ENCODE measurements at regions not wholly inside any gene's neighbourhood (a gene's known extent, or its start where the extent isn't known, plus 50 kb on each side); places are given as distances from the start of the nearest gene placed in this dataset.
"Not testable (repeated sequence)": the region's sequence is repeated elsewhere in the genome, so short reads cannot be mapped to it uniquely, and the experiment has no call there.

DNA sequence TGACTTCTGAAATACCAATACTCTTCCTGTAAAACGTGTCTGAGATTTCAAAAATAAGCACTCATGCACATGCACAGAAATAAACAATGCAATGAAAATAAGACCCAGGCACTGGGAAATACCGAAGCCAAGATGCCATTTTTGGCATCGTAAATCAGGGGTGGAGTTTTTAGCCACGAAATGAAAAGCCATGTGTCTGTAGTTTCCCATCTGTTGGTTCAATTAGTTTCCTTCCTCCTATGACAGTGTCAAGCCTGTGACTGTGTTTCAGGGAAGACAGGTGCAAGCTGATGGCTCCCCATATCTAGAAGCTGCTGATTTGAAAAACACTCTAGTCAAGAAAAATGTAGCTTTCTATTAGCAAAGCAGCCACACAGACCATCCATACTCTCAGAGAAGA lies 480.4 kb upstream of the CAMK1G start:
- Histone ChIP-seq H3K4me1 (no peaks in the 10 kb centered on the region), H3K4me3 (no peak overlapping the region), H3K9me3 (no peaks in the 10 kb centered on the region), H3K27me3 (ENCODE audit: low read depth) (peaks cover 5% of the 10 kb centered on the region; the same call in 1 of the 2 replicates), H3K36me3 (replicated peaks) (no peaks in the 10 kb centered on the region)
- no peak for DNase-seq (ENCODE audit: low spot score in 2 of 2)
- in situ Hi-C loops (cut with MboI; ENCODE audit: low sequenced_read_pairs), result no loop called here

DNA sequence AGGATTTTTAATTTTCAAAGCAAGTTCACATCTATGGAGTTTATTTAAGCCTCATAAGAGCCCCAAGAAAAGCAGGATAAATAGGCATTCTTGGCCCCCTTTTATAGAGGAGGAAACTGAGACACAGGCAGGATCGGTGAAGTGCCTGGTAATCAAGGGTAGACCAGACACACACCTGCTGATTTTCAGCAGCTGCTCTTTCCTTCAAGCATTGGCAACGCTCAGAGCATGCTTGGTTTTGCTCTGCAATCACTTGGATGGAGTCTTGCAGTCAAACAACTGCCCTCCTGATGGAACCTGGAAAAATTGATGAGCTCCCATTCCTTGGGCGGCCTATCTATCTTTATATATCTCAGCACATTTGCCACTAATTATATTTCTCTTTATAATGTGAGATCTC lies 478.9 kb upstream of the CAMK1G start:
- no peak for DNase-seq (ENCODE audit: low spot score in 2 of 2)
- Histone ChIP-seq H3K4me3 (no peak overlapping the region), H3K4me1 (no peaks in the 10 kb centered on the region), H3K36me3 (replicated peaks) (no peaks in the 10 kb centered on the region), H3K27me3 (ENCODE audit: low read depth) (peaks cover 5% of the 10 kb centered on the region; the same call in 1 of the 2 replicates), H3K9me3 (no peaks in the 10 kb centered on the region)
- in situ Hi-C loops (cut with MboI; ENCODE audit: low sequenced_read_pairs), result no loop called here

DNA sequence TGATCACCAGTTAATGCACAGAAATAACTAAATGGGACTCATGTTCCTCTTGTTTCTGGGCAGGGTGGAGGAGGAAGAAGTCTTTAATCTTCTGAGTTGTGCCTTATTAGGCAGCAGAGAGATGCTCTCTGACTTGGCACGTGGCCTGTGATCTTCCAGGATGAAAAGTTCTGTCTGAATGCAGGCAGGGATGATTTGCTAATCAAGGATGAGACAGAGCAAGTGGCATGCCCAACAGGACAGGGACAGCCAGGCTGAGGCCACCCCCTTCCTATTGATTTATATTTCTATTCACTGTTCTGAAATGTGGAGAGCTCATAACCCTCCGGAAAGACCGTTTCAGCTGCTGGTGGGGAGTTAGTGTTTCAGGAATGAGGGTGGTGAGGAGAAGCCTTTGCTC lies 477.8 kb upstream of the CAMK1G start:
- H3K36me3 ChIP-seq (replicated peaks), result no peaks in the 10 kb centered on the region
- H3K9me3 ChIP-seq, result no peaks in the 10 kb centered on the region
- no peak overlapping the region for H3K4me3 ChIP-seq
- peaks cover 5% of the 10 kb centered on the region; the same call in 1 of the 2 replicates for H3K27me3 ChIP-seq (ENCODE audit: low read depth)
- in situ Hi-C loops (cut with MboI; ENCODE audit: low sequenced_read_pairs), result no loop called here
- no peaks in the 10 kb centered on the region for H3K4me1 ChIP-seq
- DNase-seq (ENCODE audit: low spot score in 2 of 2), result no peak

DNA sequence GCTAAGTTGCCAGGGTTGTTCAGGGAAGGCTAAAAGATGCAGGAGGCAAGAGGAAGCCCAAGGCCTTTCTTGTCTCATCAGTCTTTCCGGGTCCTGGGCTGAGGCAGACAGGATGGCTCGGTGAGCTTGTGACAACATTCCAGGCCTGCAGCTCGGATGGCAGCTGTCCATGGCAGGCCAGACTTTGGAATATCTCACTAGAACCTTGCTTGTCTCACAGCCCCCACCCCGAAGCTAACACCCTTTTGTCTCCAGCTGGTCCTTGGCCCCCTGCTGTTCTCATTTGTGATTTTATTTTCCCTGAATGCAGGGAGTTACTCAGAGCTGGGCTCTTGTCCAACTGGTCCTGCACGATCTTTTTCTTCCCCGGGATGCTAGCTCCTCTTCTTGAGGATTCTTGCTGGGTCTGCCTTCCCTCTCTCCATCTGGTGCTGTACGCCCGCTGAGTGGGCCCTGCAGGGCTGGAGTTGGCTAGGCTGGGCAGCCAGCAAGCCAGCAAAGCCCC lies 477.2 kb upstream of the CAMK1G start:
- in situ Hi-C loops (cut with MboI; ENCODE audit: low sequenced_read_pairs), result no loop called here
- H3K4me3 ChIP-seq, result no peak overlapping the region
- no peaks in the 10 kb centered on the region for H3K4me1 ChIP-seq
- H3K9me3 ChIP-seq, result no peaks in the 10 kb centered on the region
- DNase-seq (ENCODE audit: low spot score in 2 of 2), result no peak
- H3K36me3 ChIP-seq (replicated peaks), result no peaks in the 10 kb centered on the region
- H3K27me3 ChIP-seq (ENCODE audit: low read depth), result peaks cover 5% of the 10 kb centered on the region; the same call in 1 of the 2 replicates

DNA sequence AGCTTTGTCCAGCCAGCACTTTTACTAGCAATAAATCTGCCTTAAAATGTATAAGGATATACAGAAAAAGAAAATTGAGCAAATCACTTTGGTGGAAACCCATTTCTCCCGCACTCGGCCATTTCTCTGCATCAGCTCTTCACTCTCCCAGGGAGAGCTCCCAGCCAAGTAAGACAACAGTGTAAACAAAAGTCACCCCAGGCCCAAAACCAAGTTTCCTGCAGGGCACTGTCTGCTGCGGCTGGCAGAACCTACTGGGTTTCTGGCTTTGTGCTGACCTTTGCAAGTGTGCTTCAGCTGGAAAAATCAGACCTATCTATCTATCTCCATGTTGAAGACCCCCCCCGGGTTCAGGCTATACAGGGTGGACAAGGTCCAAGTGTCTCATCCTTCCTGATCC lies 476.7 kb upstream of the CAMK1G start:
- in situ Hi-C loops (cut with MboI; ENCODE audit: low sequenced_read_pairs), result no loop called here
- H3K4me1 ChIP-seq, result no peaks in the 10 kb centered on the region

DNA sequence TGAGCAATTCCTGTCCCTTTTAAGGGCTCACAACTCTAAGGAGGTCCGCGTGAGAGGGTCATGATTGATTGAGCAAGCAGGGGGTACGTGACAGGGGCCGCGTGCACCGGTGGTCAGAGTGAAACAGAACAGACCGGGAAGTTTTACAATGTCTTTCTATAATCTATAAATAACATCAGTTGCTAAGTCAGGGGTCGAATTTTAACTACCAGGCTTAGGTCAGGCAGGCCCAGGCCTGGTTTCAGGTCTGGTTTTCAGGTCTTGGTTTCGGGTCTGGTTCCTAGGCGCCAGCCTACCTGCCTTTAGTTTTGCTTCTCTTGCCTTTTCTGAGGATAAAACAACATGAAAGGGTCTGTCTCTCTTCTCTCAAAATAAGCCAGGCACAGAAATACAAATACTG lies 476.0 kb upstream of the CAMK1G start:
- H3K27me3 ChIP-seq (ENCODE audit: low read depth), result peaks cover 5% of the 10 kb centered on the region; the same call in 1 of the 2 replicates
- no peaks in the 10 kb centered on the region for H3K4me1 ChIP-seq
- DNase-seq (ENCODE audit: low spot score in 2 of 2), result no peak
- no peak overlapping the region for H3K4me3 ChIP-seq
- in situ Hi-C loops (cut with MboI; ENCODE audit: low sequenced_read_pairs), result no loop called here
- H3K36me3 ChIP-seq (replicated peaks), result no peaks in the 10 kb centered on the region
- H3K9me3 ChIP-seq, result no peaks in the 10 kb centered on the region

More for the DNA sequence above, 476.7 kb upstream of the CAMK1G start:
- no peak for DNase-seq (ENCODE audit: low spot score in 2 of 2)
- H3K27me3 ChIP-seq (ENCODE audit: low read depth), result peaks cover 5% of the 10 kb centered on the region; the same call in 1 of the 2 replicates
- no peaks in the 10 kb centered on the region for H3K36me3 ChIP-seq (replicated peaks)
- H3K4me3 ChIP-seq, result no peak overlapping the region
- no peaks in the 10 kb centered on the region for H3K9me3 ChIP-seq

DNA sequence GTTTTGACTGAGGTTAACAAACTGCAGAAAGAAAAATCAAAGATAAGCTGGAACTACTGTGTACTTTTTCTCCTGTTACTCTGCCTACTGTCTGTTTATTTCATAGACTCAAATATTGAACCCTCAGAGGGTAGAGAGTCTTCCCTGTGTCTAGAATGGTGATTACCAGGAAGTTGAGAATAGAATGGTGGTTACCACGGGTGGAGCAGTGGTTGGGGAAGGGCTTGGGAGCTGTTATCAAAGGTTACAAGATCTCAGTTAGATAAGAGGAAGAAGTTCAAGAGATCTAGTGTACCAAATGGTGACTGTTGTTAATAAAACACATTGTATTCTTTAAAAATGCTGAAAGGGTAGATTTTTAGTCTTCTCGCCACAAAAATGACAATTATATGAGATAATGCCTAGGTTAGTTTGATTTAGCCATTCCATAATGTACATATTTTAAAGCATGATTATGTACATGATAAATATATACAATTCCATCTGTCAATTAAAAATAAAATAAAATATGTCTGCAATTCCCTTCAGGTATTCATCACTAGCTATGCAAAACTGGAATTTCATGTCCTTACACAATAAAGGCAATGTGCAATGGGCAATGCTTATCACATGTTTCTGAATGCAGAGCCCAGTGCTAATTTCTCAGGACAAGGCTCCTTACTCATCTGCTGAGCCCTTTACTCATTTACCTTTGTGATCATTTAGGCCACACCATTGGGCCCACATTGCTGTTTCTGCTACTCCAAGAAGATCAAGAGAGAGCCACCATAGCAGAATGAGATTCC lies 474.3 kb upstream of the CAMK1G start:
- no peaks in the 10 kb centered on the region for H3K36me3 ChIP-seq (replicated peaks)
- in situ Hi-C loops (cut with MboI; ENCODE audit: low sequenced_read_pairs), result no loop called here
- no peaks in the 10 kb centered on the region for H3K4me1 ChIP-seq
- DNase-seq (ENCODE audit: low spot score in 2 of 2), result no peak
- H3K9me3 ChIP-seq, result no peaks in the 10 kb centered on the region
- no peaks in the 10 kb centered on the region for H3K27me3 ChIP-seq (ENCODE audit: low read depth)
- H3K4me3 ChIP-seq, result no peak overlapping the region

DNA sequence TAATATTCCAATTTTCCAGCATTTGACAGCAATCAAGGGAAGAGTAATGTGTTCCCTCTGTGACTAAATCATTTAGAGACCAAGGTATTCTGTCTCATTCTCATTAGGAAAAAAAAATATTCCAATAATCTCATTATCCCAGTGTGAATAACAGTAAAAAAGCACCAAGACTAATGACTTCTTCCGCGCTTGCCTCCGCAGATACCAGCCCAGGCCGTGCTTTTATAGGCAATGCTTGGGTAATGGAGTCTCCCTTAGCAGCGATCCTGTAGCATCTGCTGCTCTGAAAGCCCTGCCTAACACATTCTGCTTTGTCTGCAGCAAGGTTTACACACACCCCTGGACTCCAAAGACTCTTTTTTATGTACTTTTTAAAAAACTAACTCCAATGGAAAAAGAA lies 470.0 kb upstream of the CAMK1G start:
- no peak overlapping the region for H3K4me3 ChIP-seq
- in situ Hi-C loops (cut with MboI; ENCODE audit: low sequenced_read_pairs), result no loop called here
- no peaks in the 10 kb centered on the region for H3K27me3 ChIP-seq (ENCODE audit: low read depth)
- H3K9me3 ChIP-seq, result no peaks in the 10 kb centered on the region
- no peak for DNase-seq (ENCODE audit: low spot score in 2 of 2)
- no peaks in the 10 kb centered on the region for H3K4me1 ChIP-seq
- H3K36me3 ChIP-seq (replicated peaks), result no peaks in the 10 kb centered on the region

DNA sequence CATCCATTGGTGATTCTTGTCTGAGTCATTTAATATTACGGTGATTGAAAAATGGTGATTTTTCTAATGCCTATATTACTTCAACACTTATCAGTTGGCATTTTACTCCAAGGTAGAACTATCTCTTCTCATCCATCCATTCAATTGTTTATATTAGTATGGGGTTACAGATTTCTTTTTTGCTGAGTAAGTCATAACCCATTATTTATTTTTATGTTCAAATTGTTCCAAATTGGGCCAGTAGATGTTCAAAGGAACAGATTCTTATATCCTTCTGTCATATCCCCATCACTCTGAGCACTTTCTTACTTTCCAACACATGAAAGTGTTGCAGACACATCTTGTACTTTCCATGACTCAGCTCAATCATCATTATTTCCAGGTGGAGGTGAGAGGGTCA lies 466.8 kb upstream of the CAMK1G start:
- DNase-seq (ENCODE audit: low spot score in 2 of 2), result no peak
- Histone ChIP-seq H3K36me3 (replicated peaks) (no peaks in the 10 kb centered on the region), H3K4me1 (no peaks in the 10 kb centered on the region), H3K9me3 (no peaks in the 10 kb centered on the region), H3K27me3 (ENCODE audit: low read depth) (0 out of 2 replicates have a peak, but pooled peaks cover 3% of the 10 kb centered on the region), H3K4me3 (no peak overlapping the region)
- in situ Hi-C loops (cut with MboI; ENCODE audit: low sequenced_read_pairs), result no loop called here

DNA sequence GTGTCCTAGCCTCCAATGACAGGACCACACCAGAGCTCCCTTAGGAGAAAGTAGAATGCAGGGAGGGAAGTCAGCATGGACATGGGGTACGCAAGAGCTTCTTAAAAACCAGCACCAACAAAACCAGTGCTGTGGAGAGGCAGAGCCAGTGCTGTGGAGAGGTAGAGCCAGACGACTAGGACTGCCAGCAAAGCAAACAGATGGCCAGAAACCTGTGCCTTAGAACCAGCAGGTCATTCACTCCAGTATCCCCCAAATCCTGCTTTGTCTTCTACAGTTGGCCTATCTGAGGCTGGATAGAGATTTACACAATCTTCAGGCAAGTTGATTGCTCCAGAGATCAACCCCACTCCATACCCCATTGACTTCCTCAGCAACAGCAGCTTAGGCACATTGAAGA lies 459.9 kb upstream of the CAMK1G start:
- no peaks in the 10 kb centered on the region for H3K4me1 ChIP-seq

DNA sequence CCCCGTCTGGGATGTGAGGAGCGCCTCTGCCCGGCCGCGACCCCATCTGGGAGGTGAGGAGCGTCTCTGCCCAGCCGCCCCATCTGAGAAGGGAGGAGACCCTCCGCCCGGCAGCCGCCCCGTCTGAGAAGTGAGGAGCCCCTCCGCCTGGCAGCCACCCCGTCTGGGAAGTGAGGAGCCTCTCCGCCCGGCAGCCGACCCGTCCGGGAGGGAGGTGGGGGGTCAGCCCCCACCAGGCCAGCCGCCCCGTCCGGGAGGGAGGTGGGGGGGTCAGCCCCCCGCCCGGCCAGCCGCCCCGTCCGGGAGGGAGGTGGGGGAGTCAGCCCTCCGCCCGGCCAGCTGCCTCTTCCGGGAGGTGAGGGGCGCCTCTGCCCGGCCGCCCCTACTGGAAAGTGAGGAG lies 454.4 kb upstream of the CAMK1G start:
- H3K4me3 ChIP-seq; H3K9me3 ChIP-seq; H3K36me3 ChIP-seq (replicated peaks); H3K4me1 ChIP-seq; H3K27me3 ChIP-seq (ENCODE audit: low read depth); DNase-seq (ENCODE audit: low spot score in 2 of 2); in situ Hi-C loops (cut with MboI; ENCODE audit: low sequenced_read_pairs): not testable (repeated sequence)

More for the DNA sequence above, 459.9 kb upstream of the CAMK1G start:
- no peak for DNase-seq (ENCODE audit: low spot score in 2 of 2)
- Histone ChIP-seq H3K4me3 (no peak overlapping the region), H3K36me3 (replicated peaks) (no peaks in the 10 kb centered on the region), H3K27me3 (ENCODE audit: low read depth) (0 out of 2 replicates have a peak, but pooled peaks cover 5% of the 10 kb centered on the region), H3K9me3 (no peaks in the 10 kb centered on the region)
- in situ Hi-C loops (cut with MboI; ENCODE audit: low sequenced_read_pairs), result no loop called here

DNA sequence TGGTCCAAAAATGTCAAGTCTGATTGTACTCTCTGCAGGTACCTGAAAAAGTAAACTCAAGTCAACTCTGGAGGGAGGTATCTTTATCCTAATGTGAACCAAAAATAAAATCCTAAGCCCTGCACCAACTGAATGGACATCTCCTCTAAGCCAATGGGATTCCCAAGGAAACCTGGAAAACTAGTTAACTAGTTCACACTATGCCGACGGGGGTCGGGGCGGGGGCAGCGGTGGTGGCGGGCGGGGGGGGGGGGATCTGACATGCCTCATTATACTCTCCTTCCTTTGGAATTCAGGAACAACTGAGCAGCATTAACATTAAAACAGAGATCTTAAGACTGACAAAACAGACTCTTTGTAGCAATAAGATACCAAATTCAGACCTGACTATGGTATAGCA lies 452.6 kb upstream of the CAMK1G start:
- no peaks in the 10 kb centered on the region for H3K36me3 ChIP-seq (replicated peaks)
- no peaks in the 10 kb centered on the region for H3K27me3 ChIP-seq (ENCODE audit: low read depth)
- H3K4me3 ChIP-seq, result no peak overlapping the region
- DNase-seq (ENCODE audit: low spot score in 2 of 2), result no peak
- in situ Hi-C loops (cut with MboI; ENCODE audit: low sequenced_read_pairs), result no loop called here
- no peaks in the 10 kb centered on the region for H3K4me1 ChIP-seq
- no peaks in the 10 kb centered on the region for H3K9me3 ChIP-seq

DNA sequence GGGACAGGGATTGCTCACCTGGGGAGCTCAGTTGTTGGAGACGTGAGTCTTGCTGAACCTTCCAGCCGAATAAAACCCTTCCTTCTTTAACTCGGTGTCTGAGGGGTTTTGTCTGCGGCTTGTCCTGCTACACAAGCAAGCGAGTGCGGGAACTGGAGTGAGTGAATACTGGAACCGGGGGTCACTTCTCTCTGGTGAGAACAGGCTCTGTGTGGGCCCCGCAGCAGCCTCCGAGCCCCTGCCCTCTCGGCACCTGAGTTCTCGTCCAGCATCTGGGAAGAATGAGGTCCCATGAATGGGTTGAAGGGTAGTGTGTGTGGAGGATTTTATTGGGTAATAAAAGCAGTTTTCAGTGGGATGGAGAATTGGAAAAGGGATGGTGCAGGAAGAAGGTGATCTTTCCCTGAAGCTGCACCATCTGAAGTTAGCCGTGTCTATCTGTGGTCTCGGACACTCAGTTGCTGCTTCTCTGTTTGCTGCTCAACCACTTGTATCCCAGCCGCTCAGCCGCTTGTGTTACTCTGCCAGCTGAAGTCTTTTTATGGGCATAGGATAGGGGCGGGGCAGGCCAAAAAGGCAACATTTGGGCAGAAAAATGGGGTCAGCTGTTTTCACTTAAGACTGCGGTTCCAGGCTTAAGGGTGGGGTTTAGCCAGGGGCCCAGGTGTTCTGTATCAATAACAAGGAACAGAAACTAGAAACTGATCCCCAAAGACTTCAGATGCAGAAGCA lies 450.6 kb upstream of the CAMK1G start:
- Histone ChIP-seq H3K9me3 (no peaks in the 10 kb centered on the region), H3K4me3 (no peak overlapping the region), H3K27me3 (ENCODE audit: low read depth) (no peaks in the 10 kb centered on the region), H3K4me1 (no peaks in the 10 kb centered on the region), H3K36me3 (replicated peaks) (no peaks in the 10 kb centered on the region)
- in situ Hi-C loops (cut with MboI; ENCODE audit: low sequenced_read_pairs), result no loop called here
- DNase-seq (ENCODE audit: low spot score in 2 of 2), result no peak

DNA sequence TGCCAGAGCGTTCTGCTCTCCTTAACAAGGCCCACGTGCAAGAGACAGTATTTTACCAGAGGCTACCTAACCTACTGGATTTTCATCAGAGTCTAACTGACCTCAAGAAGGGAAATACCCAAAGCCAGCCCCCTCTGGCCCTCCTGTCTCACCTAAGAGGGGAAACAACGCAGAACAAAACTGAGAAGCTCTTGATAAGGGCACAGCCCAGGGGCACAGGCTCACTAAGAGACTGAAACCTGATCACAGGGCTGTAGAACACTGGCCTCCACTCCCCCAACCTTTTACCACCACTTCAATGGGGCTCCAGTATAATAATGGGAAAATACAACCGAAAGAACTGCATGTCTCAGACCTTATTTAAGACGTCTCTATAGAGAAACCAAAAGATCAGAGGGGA lies 449.5 kb upstream of the CAMK1G start:
- H3K4me1 ChIP-seq, result no peaks in the 10 kb centered on the region
- in situ Hi-C loops (cut with MboI; ENCODE audit: low sequenced_read_pairs), result no loop called here
- DNase-seq (ENCODE audit: low spot score in 2 of 2), result no peak
- H3K4me3 ChIP-seq, result no peak overlapping the region
- no peaks in the 10 kb centered on the region for H3K27me3 ChIP-seq (ENCODE audit: low read depth)
- no peaks in the 10 kb centered on the region for H3K9me3 ChIP-seq
- no peaks in the 10 kb centered on the region for H3K36me3 ChIP-seq (replicated peaks)
